GM21825 (cell line): ENCODE measurements at regions not wholly inside any gene's neighbourhood (a gene's known extent, or its start where the extent isn't known, plus 50 kb on each side); places are given as distances from the start of the nearest gene placed in this dataset.
"Not testable (repeated sequence)": the region's sequence is repeated elsewhere in the genome, so short reads cannot be mapped to it uniquely, and the experiment has no call there.

Source experiments
- ATAC-seq: cut with Tn5 transposase; IDR thresholded peaks from one replicate; pipeline ENCODE4 v1.9.1; 2021; ENCODE audit warnings: mild to moderate bottlenecking, moderate library complexity; ENCODE audit not compliant: unreplicated experiment

DNA sequence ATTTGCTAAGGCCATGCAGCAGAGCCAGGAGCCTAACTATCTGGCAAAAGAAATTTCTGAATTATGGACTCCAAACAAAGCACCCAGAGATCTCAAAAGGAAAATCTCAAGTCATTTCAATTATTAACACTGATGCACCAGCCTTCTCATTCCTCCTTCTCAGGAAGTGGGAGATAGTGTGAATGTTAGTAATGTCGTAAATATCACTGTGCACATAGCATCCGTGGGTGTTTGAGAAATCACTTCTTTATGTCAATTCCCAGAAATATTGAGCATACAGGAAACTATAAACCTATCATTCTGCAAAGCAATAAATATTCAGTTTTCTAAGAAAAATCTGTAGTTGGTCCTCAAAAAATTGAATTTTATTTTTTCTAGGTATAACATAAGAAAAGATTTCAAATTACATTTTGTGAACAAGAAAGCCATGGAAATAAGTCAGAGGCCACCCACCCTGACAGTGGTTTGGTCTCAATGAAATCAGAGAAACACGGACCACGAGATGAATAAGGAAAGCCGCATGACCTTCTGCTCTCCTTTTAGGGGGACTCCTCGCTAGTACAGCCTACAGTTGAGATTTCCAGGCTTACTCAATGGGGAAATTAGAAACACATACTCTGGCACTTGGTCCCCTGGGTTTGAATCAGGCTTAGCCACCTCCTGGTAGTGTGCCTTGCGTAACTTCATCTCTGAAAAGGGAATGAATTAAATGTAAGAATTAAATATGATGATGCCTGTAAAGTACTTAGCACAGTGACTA, 120.6 kb downstream of the DIRAS2 start:
- ATAC-seq, result no peak

DNA sequence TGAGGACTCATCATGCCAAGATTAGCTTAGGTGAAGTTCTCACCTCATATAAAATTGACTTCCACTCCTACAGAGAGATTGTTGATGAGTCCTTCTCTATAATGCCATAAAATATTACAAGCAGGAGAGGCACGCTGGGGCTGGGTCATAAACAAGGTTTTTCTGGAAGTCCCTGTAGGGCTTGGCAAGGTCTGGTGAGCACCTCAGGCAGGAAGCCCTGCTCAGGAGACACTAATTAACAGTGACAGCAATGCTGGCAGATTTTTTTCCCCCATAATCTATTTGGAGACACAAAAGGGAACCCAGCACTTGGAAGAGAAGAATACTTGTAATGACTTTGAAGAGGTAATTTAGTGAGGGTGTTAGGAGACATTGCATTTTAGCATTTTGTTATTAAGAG, 118.7 kb downstream of the DIRAS2 start:
- no peak for ATAC-seq

DNA sequence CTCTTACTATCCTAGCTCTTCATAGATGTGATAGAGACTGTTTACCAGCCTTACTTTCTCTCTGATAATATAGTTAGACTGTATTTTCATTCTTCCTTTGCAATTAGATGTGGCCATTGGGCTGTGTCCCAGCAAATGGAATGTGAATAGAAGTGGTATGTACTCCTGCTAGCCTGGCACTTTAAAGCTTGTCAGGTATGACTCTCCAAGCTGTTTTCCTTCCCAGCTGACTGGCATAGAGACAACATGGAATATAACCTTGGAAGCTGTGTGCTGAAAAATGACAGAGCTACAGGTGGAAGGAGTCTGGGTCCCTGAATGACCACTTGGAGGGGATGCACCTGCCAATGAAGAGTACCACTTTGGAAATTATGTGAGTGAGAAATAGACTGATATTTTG, 116.2 kb downstream of the DIRAS2 start:
- ATAC-seq, result no peak

DNA sequence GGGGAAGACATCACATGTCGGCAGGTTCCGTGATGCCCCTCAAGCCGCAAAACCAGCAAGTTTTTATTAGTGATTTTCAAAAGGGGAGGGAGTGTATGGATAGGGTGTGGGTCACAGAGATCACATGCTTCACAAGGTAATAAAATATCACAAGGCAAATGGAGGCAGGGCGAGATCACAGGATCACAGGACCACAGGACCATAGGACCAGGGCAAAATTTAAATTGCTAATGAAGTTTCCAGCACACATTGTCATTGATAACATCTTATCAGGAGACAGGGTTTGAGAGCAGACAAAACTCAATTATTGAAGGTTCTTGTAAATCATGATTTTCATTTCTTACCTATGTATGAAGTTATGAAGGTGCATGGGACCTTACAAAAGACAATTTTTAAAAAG, 106.5 kb downstream of the DIRAS2 start:
- not testable (repeated sequence) for ATAC-seq

DNA sequence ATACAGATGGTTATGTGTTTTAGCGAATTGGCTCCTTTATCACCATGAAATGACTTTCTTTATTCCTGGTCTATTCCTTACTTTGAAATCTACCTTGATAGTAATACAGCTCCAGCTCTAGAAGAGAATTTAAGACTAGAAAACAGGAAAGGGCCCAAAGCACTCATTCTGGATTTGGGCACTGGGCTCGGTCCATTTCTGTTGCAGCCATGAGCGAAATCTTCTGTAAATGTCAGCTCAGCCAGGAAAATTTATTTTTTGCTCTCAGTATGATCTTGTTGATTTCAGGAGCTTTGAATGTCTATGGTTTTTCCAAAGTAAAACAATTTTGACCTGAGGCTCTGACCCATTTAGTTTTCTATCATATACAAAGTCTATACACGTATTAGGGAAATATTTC, 104.1 kb downstream of the DIRAS2 start:
- ATAC-seq, result no peak

DNA sequence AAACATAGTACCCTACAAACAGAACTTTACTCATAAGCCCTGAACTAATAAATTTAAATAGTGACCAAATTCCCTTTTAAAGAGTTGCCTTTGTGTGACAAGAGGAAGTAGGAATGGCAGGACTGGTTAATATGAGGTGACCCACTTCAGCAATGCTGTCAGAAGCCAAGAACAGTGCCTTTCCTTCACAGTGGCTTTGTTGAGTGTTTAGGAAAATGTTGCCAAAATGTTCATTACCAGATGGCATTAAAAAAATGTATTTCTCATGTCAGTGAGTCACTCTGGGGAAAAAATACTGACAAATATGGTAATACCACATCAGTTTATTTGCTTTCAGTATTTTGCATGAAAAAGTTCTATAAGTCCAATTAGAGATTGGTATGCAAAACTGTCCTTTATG, 103.3 kb downstream of the DIRAS2 start:
- ATAC-seq, result no peak

DNA sequence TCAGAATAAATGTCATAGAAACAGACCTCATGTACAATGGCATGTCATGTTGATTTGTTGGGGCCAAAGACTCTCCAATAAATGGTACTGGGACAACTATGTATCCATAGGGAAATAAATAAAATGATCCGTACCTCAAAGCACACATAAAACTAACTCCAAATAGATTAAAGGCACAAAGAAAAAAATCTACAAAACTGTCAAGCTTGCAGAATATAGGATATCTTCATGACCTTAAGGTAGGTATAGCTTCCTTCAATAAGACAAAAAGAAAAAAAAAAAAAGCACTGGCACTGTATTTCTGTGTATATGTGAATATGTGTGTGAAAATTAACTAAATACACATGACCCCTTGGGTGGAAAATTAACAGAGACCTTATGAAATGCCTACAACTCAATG, 101.9 kb downstream of the DIRAS2 start:
- no peak for ATAC-seq

DNA sequence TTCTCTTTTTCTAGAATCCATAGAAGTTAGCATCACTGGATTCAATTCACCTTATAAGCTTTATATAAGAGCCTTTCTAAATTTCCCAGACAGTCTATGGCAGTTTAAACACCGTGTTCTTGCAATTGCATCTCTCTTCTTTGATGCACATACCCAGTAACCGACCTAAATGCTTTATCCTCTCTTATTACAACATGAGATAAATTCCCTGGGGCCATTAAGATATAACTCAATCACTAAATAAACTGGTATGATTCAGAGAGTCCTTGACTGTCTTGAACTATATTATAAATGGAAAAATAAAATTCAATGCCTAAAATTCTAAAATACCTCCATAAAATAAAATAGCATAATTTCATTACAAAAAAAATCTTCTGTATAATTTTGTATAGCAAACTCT, 98.1 kb downstream of the DIRAS2 start:
- ATAC-seq, result no peak

DNA sequence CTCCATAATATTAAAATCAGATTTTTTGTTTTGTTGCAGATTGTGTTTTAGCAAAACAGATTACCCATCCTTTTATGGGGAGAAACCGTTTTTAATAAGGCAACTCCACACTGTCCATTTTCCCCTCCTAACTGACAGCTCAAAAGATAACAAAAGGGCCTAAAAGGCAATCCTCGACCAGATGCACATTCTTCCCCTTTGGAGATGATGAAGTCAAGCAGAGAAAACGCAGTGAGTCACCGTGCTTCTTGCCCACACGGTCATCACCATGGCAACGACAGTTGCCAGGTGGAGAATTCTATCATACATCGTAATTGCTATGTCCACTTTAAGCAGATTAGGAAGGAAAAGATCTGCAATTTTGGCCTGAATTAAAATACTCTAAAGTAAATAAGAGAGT, 96.4 kb downstream of the DIRAS2 start:
- ATAC-seq, result no peak

DNA sequence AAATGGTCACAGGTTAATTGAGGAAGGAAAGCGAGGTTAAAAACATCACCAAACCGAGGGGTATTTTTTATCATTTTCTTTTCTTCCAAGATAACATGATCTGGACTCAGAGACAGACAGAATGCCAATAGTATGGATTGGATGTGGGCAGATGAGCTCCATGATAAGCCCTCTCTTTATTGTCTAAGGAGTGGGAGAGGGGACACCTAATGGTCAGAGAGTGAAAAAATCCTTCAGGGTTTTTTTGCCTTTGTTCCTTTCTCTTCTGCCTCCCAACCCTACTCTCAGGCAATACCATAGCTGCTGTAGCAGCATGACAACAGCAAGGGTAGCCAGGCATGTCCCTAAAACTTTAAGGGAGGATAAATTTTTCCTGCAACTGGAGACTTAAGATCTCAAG, 94.7 kb downstream of the DIRAS2 start:
- no peak for ATAC-seq

DNA sequence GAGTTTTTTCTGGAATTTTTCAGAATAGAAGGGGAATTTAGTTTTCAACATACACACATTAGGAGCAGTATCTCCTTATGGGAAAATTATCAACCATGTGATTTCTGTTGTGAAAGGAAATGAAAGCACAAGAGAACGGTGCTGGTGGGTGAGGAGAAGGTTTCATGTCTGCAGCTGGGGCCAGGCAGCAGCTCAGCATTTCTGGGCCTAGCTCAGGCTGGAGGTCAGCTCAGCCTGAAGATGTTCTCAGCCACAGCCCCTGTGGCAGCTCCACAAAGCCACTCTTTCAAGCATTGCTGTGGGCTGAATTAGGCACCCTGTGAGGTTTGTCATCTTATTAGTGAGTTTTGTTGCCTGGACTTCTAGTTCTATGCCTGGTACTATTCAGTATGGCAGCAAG, 90.3 kb downstream of the DIRAS2 start:
- ATAC-seq, result peak; percentile 88

DNA sequence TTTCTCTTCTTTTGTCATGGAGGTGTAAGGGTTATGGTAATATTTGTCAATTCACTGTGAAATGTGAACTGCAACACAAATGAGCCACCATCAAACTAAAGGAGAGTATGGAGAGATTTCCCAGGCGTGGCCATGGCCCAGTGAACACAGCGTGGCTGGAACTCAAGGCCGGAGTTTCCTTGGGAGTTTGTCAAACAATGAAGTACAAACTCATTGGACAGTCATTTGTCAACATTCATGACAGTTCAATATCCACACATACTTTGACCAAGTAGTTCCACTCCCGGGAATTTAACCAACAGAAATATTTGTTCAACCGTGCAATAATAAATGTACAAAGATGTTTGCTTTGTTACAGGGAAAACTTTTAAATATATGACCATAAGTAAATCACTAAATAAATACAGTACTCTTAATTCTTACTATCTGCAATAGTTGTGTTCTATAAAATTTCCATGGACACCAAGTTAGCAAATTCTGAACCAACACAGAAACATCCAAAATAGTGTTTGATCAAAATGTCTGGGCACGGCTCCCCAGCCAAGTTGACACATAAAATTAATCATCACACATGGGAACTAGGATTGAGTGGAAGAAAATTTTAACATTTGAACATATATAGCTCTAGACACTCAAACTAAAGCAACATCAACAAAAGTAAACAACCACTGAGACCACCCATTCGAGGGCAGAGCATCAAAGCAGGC, 87.1 kb downstream of the DIRAS2 start:
- no peak for ATAC-seq

DNA sequence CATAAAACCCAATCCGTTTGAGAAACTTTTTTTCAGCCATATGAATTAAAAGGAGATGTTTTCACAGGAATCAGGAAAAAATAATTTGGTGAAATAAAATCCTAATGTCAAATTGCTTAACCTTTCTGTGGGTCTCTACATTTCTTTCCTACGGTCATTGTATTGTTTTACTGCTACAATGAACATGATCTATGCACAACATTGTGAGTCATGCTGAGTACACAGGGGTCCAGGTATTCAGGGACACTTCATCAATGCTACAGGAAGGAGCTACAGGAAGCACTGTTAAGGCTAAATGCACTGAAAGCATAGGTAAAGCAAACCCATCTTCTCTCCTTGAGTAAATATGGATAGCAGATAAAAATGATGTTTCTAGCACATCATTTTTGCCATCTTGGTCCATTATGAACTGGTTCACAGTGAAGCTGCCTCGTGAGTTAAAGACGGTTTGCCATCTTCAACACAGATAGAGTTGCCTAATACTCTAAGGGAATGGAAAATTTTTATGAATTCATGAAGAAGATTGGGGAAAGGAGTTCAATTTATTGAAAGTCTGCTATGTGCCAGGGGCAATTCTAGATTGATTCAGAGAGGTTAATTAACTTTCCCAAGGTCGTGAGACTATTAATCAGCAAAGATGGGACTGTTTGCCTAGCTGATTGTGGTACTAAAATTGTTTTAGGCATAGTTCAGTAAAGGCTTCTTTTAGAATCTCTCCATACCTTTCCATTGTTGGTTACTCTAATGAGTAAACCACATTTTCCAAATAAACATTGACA, 85.5 kb downstream of the DIRAS2 start:
- ATAC-seq, result no peak

DNA sequence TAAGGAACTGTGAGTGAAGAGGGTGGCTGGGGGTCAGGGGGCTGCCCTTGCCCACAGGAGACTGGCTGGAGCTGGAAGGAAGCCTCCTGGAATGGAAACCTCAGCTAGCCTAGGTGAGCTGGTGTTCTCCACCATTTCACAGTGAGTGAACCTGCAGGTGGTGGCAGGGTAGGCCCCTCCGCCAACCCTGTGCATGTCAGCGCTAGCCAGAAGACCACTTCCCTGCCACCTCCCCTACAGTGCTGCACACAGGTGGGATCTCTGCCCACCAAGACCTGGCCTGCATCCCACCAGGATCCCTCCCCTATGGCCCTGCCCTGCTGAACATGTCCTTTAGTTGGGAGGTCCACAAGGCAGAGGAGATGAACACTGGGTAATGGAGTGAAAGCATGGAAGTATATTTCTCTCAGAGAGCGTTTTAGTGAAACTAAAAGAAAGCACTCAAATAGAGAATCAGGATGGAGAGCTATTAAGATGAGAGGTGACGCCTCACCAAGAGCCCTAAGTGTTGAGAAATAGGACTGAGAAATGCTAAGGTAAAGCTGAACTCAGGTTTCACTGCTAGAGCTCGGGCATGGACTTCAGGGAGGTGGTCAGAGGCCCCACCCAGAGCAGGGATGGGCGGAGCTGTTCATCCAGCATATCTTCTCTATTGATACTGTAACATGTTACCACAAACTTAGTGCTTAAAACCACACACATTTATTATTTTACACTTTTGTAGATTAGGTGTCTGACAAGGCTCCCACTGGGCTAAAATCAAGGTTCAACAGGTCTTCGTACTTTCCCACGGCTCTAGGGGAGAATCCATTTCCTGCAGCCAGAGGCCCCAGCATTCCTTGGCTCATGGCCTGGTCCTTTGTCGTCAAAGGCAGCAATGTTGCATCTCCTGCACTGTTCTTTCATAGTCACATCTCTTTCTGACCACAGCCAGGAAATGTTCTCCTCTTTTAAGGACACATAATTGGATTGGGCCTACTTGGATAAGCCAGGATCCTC, 83.2 kb downstream of the DIRAS2 start:
- no peak for ATAC-seq
